NOMO-1 treated with dmso at 0.1 percent for 144 hours (cell line): ENCODE measurements at regions not wholly inside any gene's neighbourhood (a gene's known extent, or its start where the extent isn't known, plus 50 kb on each side); places are given as distances from the start of the nearest gene placed in this dataset.

Source experiments
- DNase-seq: peaks from one replicate; lab custom pipeline; 2025; ENCODE audit not compliant: unreplicated experiment; lab: John Stamatoyannopoulos, UW

GRCh38 chr1:189859385-189859977, 618.2 kb downstream of the BRINP3 start:
- DNase-seq, result no peak

- DNase-seq, result no peak
These were observed 611.1 kb downstream of the BRINP3 start for GRCh38 chr1:189866606-189867005.

- no peak for DNase-seq
These were observed 609.6 kb downstream of the BRINP3 start for GRCh38 chr1:189868021-189868420.

- no peak for DNase-seq
These were observed 602.8 kb downstream of the BRINP3 start for GRCh38 chr1:189874715-189875435.

- DNase-seq, result no peak
These were observed 597.5 kb downstream of the BRINP3 start for GRCh38 chr1:189880135-189880534.

GRCh38 chr1:189899686-189900425, 577.8 kb downstream of the BRINP3 start:
- no peak for DNase-seq

GRCh38 chr1:189904509-189904908, 573.2 kb downstream of the BRINP3 start:
- no peak for DNase-seq

GRCh38 chr1:189908113-189908512, 569.6 kb downstream of the BRINP3 start:
- DNase-seq, result no peak

GRCh38 chr1:189921613-189922012, 556.1 kb downstream of the BRINP3 start:
- DNase-seq, result no peak

- no peak for DNase-seq
These were observed 550.0 kb downstream of the BRINP3 start for GRCh38 chr1:189927641-189928040.

GRCh38 chr1:189929501-189930099, 548.1 kb downstream of the BRINP3 start:
- no peak for DNase-seq

GRCh38 chr1:189936861-189937260, 540.8 kb downstream of the BRINP3 start:
- DNase-seq, result no peak

- DNase-seq, result no peak
These were observed 537.7 kb downstream of the BRINP3 start for GRCh38 chr1:189939967-189940366.

- DNase-seq, result no peak
These were observed 535.7 kb downstream of the BRINP3 start for GRCh38 chr1:189941922-189942321.

GRCh38 chr1:189958756-189959155, 518.9 kb downstream of the BRINP3 start:
- no peak for DNase-seq

GRCh38 chr1:189960769-189961168, 516.9 kb downstream of the BRINP3 start:
- DNase-seq, result no peak

GRCh38 chr1:189962181-189962580, 515.5 kb downstream of the BRINP3 start:
- no peak for DNase-seq

- no peak for DNase-seq
These were observed 507.1 kb downstream of the BRINP3 start for GRCh38 chr1:189970331-189971230.

GRCh38 chr1:189971656-189972055, 506.0 kb downstream of the BRINP3 start:
- no peak for DNase-seq

GRCh38 chr1:189977184-189977583, 500.5 kb downstream of the BRINP3 start:
- no peak for DNase-seq
